ENCODE measurements at regions not wholly inside any gene's neighbourhood (a gene's known extent, or its start where the extent isn't known, plus 50 kb on each side); places are given as distances from the start of the nearest gene placed in this dataset.

DNA sequence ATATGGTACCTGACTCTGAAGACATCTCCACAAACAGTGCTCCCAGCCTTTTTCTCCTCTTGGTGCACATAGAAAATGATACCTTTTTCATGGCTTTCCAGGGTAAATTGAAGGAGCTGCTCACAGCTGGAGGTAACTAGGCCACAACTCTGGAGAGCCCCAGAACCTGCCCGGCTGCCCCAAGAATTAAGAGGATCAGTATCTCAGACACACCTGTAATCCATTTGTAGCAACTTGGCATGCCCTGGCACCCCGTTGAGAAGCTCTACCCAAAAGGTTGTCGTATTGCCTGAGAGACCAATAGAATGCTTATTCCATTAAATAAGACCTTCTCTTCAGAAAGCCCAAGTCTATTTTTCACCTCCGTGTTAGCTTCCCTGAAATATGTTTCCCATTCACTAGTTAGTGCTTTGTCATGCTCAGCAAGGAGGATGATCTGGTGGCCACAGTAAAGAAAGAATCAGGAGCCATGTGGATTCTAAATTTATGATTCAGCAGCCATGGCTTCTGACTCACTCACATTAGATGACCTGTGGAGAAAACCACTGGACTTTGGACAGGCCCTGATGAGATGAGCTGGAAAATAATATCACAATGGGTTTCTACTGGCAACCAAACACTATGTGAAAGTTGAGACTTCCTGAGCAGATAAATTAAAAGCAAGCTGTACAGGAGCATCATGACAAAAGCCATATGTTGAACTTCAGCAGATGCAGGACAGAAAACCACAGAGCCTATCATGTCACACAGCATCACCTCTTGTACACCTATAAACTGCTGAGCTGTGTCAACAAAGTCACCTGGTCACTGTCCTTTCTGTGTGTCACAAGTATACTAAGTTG lies 253.3 kb upstream of the OSR1 start:
- CTCF ChIA-PET: interaction anchor here (0.6 to 1.5 kb wide), 4 partner anchors 12 to 87 kb away, joined by 3 read pairs; no protein-coding TSS in a partner anchor
- POLR2A ChIA-PET: no interaction called here
- Histone ChIP-seq H3K4me3 (ENCODE audit: low read depth, low read length) (no peak overlapping the region), H3K9me3 (ENCODE audit: control insufficient read depth, insufficient read depth, low read depth, low read length) (no peaks in the 10 kb centered on the region), H3K4me1 (ENCODE audit: control insufficient read depth, insufficient read depth, low read length) (no peaks in the 10 kb centered on the region; the same call in 1 of the 2 replicates), H3K27ac (ENCODE audit: extremely low read depth, low read depth, low read length) (no peak overlapping the region), H3K36me3 (ENCODE audit: control insufficient read depth in 2 of 2, insufficient read depth in 1 of 2, low read length in 2 of 2) (no peaks in the 10 kb centered on the region)
- TF ChIP-seq, protein P1, sequence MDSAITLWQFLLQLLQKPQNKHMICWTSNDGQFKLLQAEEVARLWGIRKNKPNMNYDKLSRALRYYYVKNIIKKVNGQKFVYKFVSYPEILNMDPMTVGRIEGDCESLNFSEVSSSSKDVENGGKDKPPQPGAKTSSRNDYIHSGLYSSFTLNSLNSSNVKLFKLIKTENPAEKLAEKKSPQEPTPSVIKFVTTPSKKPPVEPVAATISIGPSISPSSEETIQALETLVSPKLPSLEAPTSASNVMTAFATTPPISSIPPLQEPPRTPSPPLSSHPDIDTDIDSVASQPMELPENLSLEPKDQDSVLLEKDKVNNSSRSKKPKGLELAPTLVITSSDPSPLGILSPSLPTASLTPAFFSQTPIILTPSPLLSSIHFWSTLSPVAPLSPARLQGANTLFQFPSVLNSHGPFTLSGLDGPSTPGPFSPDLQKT (IDR thresholded peaks at IDR 0.05; ENCODE audit: borderline replicate concordance, low read depth, low read length): no peak
- TF ChIP-seq ZBTB8A (tag by site-specific recombination; IDR thresholded peaks at IDR 0.05) (no peak), ZNF76 (tag by site-specific recombination; IDR thresholded peaks at IDR 0.05; ENCODE audit: borderline replicate concordance, low read depth) (no peak), ZNF629 (tag by site-specific recombination; IDR thresholded peaks at IDR 0.05) (no peak), ZNF843 (tag by site-specific recombination; IDR thresholded peaks at IDR 0.05) (no peak), ZNF391 (tag by site-specific recombination; IDR thresholded peaks at IDR 0.05; ENCODE audit: borderline replicate concordance, low read depth) (no peak), SCRT2 (tag by site-specific recombination; IDR thresholded peaks at IDR 0.05) (no peak), WT1 (tag by site-specific recombination; IDR thresholded peaks at IDR 0.05) (no peak), ZEB2 (tag by site-specific recombination; IDR thresholded peaks at IDR 0.05) (no peak), ZNF792 (tag by site-specific recombination; IDR thresholded peaks at IDR 0.05) (no peak), YY2 (tag by site-specific recombination; IDR thresholded peaks at IDR 0.05) (no peak)
- TF ChIP-seq, protein P2, sequence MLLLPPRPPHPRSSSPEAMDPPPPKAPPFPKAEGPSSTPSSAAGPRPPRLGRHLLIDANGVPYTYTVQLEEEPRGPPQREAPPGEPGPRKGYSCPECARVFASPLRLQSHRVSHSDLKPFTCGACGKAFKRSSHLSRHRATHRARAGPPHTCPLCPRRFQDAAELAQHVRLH (tag by site-specific recombination; IDR thresholded peaks at IDR 0.05): no peak
- TF ChIP-seq, protein P3, sequence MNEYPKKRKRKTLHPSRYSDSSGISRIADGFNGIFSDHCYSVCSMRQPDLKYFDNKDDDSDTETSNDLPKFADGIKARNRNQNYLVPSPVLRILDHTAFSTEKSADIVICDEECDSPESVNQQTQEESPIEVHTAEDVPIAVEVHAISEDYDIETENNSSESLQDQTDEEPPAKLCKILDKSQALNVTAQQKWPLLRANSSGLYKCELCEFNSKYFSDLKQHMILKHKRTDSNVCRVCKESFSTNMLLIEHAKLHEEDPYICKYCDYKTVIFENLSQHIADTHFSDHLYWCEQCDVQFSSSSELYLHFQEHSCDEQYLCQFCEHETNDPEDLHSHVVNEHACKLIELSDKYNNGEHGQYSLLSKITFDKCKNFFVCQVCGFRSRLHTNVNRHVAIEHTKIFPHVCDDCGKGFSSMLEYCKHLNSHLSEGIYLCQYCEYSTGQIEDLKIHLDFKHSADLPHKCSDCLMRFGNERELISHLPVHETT (tag by site-specific recombination; IDR thresholded peaks at IDR 0.05): no peak
- TF ChIP-seq, protein P4, sequence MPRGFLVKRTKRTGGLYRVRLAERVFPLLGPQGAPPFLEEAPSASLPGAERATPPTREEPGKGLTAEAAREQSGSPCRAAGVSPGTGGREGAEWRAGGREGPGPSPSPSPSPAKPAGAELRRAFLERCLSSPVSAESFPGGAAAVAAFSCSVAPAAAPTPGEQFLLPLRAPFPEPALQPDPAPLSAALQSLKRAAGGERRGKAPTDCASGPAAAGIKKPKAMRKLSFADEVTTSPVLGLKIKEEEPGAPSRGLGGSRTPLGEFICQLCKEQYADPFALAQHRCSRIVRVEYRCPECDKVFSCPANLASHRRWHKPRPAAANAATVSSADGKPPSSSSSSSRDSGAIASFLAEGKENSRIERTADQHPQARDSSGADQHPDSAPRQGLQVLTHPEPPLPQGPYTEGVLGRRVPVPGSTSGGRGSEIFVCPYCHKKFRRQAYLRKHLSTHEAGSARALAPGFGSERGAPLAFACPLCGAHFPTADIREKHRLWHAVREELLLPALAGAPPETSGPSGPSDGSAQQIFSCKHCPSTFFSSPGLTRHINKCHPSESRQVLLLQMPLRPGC (tag by site-specific recombination; IDR thresholded peaks at IDR 0.05): no peak
- TF ChIP-seq, protein P5, sequence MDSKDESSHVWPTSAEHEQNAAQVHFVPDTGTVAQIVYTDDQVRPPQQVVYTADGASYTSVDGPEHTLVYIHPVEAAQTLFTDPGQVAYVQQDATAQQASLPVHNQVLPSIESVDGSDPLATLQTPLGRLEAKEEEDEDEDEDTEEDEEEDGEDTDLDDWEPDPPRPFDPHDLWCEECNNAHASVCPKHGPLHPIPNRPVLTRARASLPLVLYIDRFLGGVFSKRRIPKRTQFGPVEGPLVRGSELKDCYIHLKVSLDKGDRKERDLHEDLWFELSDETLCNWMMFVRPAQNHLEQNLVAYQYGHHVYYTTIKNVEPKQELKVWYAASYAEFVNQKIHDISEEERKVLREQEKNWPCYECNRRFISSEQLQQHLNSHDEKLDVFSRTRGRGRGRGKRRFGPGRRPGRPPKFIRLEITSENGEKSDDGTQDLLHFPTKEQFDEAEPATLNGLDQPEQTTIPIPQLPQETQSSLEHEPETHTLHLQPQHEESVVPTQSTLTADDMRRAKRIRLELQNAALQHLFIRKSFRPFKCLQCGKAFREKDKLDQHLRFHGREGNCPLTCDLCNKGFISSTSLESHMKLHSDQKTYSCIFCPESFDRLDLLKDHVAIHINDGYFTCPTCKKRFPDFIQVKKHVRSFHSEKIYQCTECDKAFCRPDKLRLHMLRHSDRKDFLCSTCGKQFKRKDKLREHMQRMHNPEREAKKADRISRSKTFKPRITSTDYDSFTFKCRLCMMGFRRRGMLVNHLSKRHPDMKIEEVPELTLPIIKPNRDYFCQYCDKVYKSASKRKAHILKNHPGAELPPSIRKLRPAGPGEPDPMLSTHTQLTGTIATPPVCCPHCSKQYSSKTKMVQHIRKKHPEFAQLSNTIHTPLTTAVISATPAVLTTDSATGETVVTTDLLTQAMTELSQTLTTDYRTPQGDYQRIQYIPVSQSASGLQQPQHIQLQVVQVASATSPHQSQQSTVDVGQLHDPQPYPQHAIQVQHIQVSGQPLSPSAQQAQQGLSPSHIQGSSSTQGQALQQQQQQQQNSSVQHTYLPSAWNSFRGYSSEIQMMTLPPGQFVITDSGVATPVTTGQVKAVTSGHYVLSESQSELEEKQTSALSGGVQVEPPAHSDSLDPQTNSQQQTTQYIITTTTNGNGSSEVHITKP (tag by site-specific recombination; IDR thresholded peaks at IDR 0.05): no peak

DNA sequence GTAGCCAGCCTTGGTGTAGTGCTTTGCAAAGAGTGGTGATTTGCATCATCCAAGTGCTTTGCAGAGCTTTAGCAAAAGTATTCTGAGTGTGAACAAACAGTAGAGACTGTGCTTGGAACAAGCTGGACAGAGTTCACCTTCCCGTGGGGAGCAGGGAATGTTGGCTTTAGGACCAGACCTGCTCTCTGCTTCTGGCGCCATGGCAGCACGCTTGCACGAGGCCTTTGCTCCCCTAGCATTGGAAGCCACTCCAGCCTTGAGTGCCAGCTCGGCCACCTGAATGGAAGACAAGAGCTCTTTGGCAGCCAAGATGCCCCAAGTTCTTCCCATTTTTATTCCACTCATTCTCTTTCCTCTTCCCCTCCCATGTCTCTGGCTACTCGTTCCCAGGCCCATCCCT lies 250.8 kb upstream of the OSR1 start:
- ChIA-PET POLR2A (no interaction called here), CTCF (no interaction called here)
- Histone ChIP-seq H3K36me3 (ENCODE audit: control insufficient read depth in 2 of 2, insufficient read depth in 1 of 2, low read length in 2 of 2) (no peaks in the 10 kb centered on the region), H3K4me1 (ENCODE audit: control insufficient read depth, insufficient read depth, low read length) (no peaks in the 10 kb centered on the region), H3K9me3 (ENCODE audit: control insufficient read depth, insufficient read depth, low read depth, low read length) (no peaks in the 10 kb centered on the region), H3K27ac (ENCODE audit: extremely low read depth, low read depth, low read length) (no peak overlapping the region), H3K4me3 (ENCODE audit: low read depth, low read length) (no peak overlapping the region)
- no peak for TF ChIP-seq TRIM28 (IDR thresholded peaks at IDR 0.05; ENCODE audit: borderline replicate concordance, low read length)
- TF ChIP-seq ZXDB (tag by site-specific recombination; IDR thresholded peaks at IDR 0.05): no peak
- TF ChIP-seq, protein P6, sequence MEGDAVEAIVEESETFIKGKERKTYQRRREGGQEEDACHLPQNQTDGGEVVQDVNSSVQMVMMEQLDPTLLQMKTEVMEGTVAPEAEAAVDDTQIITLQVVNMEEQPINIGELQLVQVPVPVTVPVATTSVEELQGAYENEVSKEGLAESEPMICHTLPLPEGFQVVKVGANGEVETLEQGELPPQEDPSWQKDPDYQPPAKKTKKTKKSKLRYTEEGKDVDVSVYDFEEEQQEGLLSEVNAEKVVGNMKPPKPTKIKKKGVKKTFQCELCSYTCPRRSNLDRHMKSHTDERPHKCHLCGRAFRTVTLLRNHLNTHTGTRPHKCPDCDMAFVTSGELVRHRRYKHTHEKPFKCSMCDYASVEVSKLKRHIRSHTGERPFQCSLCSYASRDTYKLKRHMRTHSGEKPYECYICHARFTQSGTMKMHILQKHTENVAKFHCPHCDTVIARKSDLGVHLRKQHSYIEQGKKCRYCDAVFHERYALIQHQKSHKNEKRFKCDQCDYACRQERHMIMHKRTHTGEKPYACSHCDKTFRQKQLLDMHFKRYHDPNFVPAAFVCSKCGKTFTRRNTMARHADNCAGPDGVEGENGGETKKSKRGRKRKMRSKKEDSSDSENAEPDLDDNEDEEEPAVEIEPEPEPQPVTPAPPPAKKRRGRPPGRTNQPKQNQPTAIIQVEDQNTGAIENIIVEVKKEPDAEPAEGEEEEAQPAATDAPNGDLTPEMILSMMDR (tag by site-specific recombination; IDR thresholded peaks at IDR 0.05): no peak
- TF ChIP-seq, protein P7, sequence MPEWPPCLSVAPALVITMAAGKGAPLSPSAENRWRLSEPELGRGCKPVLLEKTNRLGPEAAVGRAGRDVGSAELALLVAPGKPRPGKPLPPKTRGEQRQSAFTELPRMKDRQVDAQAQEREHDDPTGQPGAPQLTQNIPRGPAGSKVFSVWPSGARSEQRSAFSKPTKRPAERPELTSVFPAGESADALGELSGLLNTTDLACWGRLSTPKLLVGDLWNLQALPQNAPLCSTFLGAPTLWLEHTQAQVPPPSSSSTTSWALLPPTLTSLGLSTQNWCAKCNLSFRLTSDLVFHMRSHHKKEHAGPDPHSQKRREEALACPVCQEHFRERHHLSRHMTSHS (tag by site-specific recombination; IDR thresholded peaks at IDR 0.05): no peak
- TF ChIP-seq ZEB2 (tag by site-specific recombination; IDR thresholded peaks at IDR 0.05): no peak
- TF ChIP-seq ZNF2 (tag by site-specific recombination; IDR thresholded peaks at IDR 0.05): no peak
- no peak for TF ChIP-seq ZNF621 (tag by site-specific recombination; IDR thresholded peaks at IDR 0.05)
- TF ChIP-seq, protein P8, sequence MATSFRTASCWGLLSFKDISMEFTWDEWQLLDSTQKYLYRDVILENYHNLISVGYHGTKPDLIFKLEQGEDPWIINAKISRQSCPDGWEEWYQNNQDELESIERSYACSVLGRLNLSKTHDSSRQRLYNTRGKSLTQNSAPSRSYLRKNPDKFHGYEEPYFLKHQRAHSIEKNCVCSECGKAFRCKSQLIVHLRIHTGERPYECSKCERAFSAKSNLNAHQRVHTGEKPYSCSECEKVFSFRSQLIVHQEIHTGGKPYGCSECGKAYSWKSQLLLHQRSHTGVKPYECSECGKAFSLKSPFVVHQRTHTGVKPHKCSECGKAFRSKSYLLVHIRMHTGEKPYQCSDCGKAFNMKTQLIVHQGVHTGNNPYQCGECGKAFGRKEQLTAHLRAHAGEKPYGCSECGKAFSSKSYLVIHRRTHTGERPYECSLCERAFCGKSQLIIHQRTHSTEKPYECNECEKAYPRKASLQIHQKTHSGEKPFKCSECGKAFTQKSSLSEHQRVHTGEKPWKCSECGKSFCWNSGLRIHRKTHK (tag by site-specific recombination; IDR thresholded peaks at IDR 0.05): no peak
